Stimulated activated CD8-positive, alpha-beta memory T cell treated with anti-CD3 and anti-CD28 coated beads, Interleukin-15, amount 100 ng/mL, for 24 hours (primary cell): ENCODE measurements at regions not wholly inside any gene's neighbourhood (a gene's known extent, or its start where the extent isn't known, plus 50 kb on each side); places are given as distances from the start of the nearest gene placed in this dataset.

ENCODE experiments used
- DNase-seq: peaks from one replicate; pipeline ENCODE4 v3.0.0-alpha.2; 2020; ENCODE audit warnings: low read depth

- DNase-seq = no peak
Measured at GRCh38 chr3:116929505-116930222, 220.1 kb downstream of the TUSC7 start.

DNA sequence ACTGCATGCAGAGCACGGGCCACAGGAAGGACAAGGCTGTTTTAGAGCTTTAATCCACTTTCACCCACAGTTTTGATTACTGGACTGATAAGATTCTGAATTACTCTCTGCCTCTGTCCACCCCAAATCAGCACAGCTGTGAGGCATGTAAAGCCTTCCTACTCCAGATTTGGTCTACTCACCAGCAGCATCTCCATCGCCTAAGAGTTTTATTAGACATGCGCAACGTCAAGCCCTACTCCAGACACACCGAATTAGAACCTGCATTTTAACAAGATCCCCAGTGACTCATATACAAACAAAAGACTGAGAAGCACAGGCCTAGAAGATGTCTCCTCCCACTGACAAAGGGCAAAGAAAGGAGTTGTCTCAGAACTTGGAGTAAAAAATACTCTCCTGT is 221.2 kb downstream of the TUSC7 start:
- DNase-seq = no peak

- no peak for DNase-seq
Measured at GRCh38 chr3:116939091-116939490, 229.5 kb downstream of the TUSC7 start.

- no peak for DNase-seq
Measured at GRCh38 chr3:116939550-116939949, 230.0 kb downstream of the TUSC7 start.

- no peak for DNase-seq
Measured at GRCh38 chr3:116940719-116941118, 231.1 kb downstream of the TUSC7 start.

GRCh38 chr3:116946376-116946775 is 236.8 kb downstream of the TUSC7 start:
- no peak for DNase-seq

GRCh38 chr3:116947148-116947547 is 237.6 kb downstream of the TUSC7 start:
- DNase-seq = no peak

GRCh38 chr3:116947809-116948208 is 238.2 kb downstream of the TUSC7 start:
- no peak for DNase-seq

DNA sequence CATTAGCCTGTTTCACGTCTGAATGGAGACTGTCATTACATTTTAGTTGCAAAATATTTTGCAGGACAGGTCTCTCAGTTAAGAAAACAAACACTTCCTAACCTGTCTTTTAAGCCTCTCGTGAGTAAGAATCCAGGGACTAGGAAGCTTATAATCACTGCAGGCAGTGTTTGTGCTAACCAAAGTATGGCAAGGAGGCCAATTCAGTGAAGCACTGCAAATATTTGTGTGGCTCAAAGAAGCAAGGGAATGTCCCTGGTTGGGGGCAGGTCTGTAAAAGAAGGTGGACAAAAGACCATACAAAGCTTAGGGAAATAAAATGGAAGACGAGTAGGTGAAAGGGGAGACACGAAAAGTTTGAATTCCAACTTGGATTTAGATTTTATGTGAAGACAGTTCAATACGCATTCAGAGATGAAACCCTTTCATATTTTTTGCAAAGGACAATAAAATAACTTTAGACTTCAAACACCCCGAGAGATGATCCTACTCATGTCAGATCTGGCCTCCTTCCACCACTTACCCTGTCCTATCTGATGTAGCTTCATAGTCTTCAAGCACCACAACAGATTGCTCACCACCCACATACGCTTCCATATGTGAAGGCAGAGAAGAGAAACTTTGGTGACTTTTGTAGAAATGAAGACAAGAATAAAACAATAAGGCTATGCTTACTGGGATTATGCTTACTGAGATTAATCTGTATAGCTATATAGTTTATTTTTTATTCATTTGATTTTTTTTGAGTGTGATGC is 240.9 kb downstream of the TUSC7 start:
- no peak for DNase-seq

DNA sequence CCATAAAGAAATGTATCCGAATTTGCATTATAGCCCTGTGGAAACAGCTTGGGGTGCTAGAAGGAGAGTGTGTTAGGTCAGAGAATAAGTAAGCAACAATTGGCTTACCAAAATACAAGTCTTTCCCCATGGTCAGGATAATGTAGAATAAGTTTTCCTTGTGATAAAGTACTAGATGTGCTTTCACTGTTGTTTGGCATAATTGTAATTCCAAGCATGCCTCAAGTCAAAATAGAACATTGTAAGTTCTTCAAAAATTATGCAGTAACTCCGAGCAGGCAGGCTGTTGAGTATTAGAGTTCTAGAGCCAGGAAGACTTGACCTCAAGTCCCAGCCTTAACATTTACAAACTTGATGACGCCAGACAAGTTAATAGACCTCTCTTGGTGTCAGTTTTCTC is 242.0 kb downstream of the TUSC7 start:
- no peak for DNase-seq

DNA sequence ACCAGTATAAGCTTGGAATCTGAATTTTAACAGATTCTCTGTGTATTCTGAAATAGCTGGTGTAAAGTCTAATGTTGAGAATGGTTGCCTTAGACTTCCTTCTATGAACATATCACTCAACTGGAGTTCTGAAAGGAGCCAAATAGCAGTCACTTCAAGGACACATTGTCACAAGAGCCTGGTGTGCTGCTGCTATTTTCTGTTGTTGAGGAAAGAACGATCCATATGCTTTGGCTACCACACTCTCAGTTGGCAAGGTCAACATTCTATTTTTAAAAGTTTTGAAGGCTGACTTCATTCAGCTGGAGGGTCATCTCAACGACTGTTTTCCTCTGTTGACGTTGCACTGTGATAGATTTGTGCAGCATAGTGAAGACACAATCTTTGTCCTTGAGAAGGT is 248.7 kb downstream of the TUSC7 start:
- no peak for DNase-seq

DNA sequence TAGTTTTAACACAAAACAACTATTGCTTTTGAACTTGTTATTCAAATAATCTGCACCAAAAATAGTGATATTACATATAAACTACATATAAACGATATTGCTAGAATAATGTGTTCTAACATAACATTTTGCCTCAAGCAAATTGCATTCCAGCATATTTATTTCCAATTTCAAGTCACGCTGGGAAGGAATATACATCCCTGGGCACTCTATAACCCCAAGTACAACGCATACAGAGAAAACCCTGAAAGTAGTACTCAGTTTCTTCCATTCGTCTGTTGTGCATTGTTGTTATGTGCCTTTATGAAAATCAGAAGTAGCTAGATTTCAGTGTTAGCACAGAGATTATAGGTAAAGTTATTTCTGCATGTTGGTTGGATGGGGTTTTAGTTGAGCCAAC is 251.5 kb downstream of the TUSC7 start:
- no peak for DNase-seq

DNA sequence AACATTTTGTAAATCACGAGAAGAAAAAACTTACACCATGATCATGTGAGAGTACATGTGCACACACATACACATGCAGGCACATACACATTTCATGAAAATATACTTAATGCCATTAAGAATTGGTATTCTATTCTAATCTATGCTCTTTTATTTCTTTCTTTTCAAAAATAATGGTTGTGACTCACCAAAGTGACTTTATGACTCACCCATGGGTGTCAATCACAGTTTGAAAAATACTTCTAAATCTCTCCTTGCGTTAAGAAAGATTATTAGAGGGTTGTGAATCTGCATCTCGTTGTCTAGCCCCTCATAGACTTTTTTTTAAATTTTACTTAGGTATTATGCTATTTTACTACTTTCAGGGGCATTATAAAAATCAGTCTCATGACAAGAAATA is 254.2 kb downstream of the TUSC7 start:
- no peak for DNase-seq

DNA sequence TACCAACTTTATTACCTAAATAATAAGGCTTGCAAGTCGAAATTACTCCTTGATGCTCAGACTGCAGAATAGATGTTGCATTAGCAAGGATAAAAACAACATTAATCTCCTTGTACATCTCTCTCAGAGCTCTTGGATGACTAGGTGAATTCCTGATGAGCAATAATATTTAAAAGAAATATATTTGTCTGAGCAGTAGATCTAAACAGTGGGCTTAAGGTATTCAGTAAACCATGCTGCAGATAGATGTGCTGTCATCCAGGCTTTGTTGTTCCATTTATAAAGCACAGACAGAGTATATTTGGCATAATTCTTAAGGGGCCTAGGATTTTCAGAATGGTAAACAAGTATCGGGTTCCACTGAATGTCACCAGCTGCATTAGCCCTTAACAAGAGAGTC is 257.1 kb downstream of the TUSC7 start:
- no peak for DNase-seq

- no peak for DNase-seq
Measured at GRCh38 chr3:116969135-116969534, 259.6 kb downstream of the TUSC7 start.

GRCh38 chr3:116969646-116970045 is 260.1 kb downstream of the TUSC7 start:
- DNase-seq = no peak

GRCh38 chr3:116971531-116971930 is 262.0 kb downstream of the TUSC7 start:
- no peak for DNase-seq

GRCh38 chr3:116974702-116975101 is 265.1 kb downstream of the TUSC7 start:
- DNase-seq = no peak

GRCh38 chr3:116977441-116977840 is 267.9 kb downstream of the TUSC7 start:
- no peak for DNase-seq

- no peak for DNase-seq
Measured at GRCh38 chr3:116980099-116980498, 270.5 kb downstream of the TUSC7 start.

DNA sequence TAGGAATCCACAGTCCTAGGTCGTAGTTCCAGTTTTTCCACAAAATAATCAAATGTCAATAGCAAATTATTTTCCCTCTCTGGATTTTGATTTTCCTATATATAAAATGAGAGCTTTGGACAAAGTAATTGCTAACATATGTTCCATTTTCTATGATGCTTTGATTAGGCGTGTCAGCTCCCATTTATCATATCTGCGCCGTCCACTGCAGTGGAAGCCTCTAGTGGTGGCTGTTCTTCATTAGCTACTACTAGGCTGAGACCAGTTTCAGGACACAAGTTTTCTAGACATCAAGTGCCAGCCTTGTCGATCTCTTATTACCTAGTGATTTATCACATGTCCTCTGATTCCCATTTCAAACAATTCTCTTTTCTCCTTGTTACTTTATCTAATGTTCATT is 271.5 kb downstream of the TUSC7 start:
- no peak for DNase-seq

GRCh38 chr3:116984301-116984700 is 274.7 kb downstream of the TUSC7 start:
- DNase-seq = no peak

DNA sequence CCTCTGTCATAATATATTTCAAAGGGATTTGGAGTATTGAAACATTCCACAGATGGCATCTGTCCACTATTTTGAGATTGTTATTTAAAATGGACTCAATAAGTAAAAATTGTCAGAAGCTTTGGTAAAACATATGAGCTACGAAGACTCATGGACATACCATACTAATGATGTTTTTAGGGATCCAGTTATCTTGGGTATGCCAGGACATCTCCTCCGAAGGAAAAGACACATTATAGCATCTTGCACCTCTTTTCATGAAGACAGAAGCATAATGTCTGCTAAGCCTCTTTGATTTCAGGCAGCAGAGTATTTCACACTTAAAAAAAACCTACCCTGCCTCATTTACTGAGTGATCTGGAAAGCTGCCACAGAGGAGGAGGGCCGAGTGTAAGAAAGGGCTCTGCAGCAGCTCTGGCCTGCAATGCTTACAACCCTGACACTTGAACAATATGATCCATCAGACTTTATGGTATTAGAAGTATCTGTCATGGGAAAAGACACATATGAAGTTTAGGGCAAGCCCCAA is 284.8 kb downstream of the TUSC7 start:
- DNase-seq = no peak

DNA sequence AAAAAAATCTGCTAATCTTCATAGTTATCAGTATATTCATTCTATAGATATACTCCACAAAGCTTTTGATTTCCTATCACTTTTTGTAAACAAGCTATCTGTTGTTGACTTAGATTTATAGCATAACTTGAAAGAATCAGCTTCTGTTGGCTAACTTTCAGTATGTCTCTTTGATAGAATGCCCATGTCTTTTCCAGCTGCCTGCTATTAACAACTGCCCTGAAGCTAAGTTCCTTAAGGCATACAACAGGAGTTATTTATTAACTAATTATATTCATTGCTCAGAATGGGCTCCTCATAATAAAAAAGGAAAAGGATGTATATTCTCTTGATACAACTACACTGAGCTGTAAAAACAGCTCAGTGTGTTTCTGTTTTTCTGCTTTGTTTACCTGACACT is 293.9 kb downstream of the TUSC7 start:
- no peak for DNase-seq
